ENCODE measurements at regions not wholly inside any gene's neighbourhood (a gene's known extent, or its start where the extent isn't known, plus 50 kb on each side); places are given as distances from the start of the nearest gene placed in this dataset.
A peak's percentile ranks its signal among the peaks of the same experiment; 100 is the strongest.

DNA sequence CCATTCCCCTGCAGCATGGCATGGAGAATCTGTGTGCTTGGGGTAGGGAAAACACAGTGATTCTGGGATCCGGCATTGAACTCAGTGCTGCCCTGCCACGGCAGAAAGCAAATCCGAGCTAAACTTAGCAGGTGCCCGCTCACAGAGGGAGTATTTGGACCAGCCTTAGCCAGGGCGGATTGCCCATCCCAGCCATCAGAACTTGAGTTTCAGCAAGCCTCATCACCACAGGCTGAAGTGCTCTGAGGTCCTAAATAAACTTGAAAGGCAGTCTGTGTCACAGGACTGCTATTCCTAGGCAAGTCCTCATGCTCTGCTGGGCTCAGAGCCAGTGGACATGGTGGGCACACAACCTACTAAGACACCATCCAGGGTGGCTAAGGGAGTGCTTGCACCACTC, 86.2 kb upstream of the YPEL5 start:
- ChIA-PET CTCF (no interaction called here), POLR2A (no interaction called here)
- Mint-ChIP-seq H3K9me3 (peaks cover 42% of the 10 kb centered on the region), H3K36me3 (peaks cover 6% of the 10 kb centered on the region; the same call in 1 of the 2 replicates), H3K4me3 (no peak overlapping the region), H3K4me1 (no peaks in the 10 kb centered on the region), H3K27me3 (ENCODE audit: low read depth) (no peaks in the 10 kb centered on the region), H3K27ac (no peak overlapping the region)
- TF ChIP-seq ELF4 (CRISPR knock-in tag; IDR thresholded peaks at IDR 0.05; ENCODE audit: low read depth) (no peak), ZNF317 (CRISPR knock-in tag; IDR thresholded peaks at IDR 0.05; ENCODE audit: borderline replicate concordance, low read depth) (no peak), SOX15 (CRISPR knock-in tag; IDR thresholded peaks at IDR 0.05) (no peak), ZMAT4 (CRISPR knock-in tag; IDR thresholded peaks at IDR 0.05) (no peak)
- ATAC-seq (no peak), DNase-seq (ENCODE audit: low spot score) (no peak)

DNA sequence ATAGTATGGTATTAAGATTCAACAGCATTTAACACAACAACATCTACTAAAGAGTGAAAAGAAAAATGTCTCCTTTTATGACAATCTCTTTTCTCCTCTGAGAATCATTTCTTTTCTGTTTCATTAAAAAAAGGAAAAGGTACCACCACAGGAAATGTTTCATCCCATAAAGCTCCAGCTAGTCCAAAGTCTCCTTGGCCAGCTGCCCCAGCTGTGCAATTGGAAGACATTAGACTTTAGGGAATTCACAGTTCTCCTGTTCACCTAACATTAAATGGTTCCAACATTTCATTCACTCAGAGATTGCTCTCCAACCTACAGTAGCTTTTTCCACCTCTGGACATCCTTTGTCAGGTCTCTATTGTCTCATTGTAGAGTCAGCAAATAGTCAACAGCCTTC, 78.7 kb upstream of the YPEL5 start:
- no peak for DNase-seq (ENCODE audit: low spot score)
- Mint-ChIP-seq H3K4me3 (no peak overlapping the region), H3K27me3 (ENCODE audit: low read depth) (0 out of 2 replicates have a peak, but pooled peaks cover 2% of the 10 kb centered on the region), H3K27ac (no peak overlapping the region), H3K9me3 (peaks cover 39% of the 10 kb centered on the region), H3K36me3 (peaks cover 13% of the 10 kb centered on the region; the same call in 1 of the 2 replicates), H3K4me1 (peaks cover 14% of the 10 kb centered on the region)
- POLR2A ChIA-PET, result no interaction called here
- no peak for TF ChIP-seq GABPB1 (CRISPR knock-in tag; IDR thresholded peaks at IDR 0.05)
- no peak for TF ChIP-seq ZBTB21 (CRISPR knock-in tag; IDR thresholded peaks at IDR 0.05; ENCODE audit: borderline replicate concordance)
- TF ChIP-seq, protein P1, sequence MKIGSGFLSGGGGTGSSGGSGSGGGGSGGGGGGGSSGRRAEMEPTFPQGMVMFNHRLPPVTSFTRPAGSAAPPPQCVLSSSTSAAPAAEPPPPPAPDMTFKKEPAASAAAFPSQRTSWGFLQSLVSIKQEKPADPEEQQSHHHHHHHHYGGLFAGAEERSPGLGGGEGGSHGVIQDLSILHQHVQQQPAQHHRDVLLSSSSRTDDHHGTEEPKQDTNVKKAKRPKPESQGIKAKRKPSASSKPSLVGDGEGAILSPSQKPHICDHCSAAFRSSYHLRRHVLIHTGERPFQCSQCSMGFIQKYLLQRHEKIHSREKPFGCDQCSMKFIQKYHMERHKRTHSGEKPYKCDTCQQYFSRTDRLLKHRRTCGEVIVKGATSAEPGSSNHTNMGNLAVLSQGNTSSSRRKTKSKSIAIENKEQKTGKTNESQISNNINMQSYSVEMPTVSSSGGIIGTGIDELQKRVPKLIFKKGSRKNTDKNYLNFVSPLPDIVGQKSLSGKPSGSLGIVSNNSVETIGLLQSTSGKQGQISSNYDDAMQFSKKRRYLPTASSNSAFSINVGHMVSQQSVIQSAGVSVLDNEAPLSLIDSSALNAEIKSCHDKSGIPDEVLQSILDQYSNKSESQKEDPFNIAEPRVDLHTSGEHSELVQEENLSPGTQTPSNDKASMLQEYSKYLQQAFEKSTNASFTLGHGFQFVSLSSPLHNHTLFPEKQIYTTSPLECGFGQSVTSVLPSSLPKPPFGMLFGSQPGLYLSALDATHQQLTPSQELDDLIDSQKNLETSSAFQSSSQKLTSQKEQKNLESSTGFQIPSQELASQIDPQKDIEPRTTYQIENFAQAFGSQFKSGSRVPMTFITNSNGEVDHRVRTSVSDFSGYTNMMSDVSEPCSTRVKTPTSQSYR (CRISPR knock-in tag; IDR thresholded peaks at IDR 0.05), result no peak
- no peak for TF ChIP-seq ZNF671 (CRISPR knock-in tag; IDR thresholded peaks at IDR 0.05)
- TF ChIP-seq HMGA2 (CRISPR knock-in tag; IDR thresholded peaks at IDR 0.05), result no peak
- CTCF ChIA-PET, result interaction anchor here (1.0 kb wide), 1 partner anchor 146 kb away, joined by 3 read pairs; the partner anchor contains the start of gene ALK
- ATAC-seq, result no peak

DNA sequence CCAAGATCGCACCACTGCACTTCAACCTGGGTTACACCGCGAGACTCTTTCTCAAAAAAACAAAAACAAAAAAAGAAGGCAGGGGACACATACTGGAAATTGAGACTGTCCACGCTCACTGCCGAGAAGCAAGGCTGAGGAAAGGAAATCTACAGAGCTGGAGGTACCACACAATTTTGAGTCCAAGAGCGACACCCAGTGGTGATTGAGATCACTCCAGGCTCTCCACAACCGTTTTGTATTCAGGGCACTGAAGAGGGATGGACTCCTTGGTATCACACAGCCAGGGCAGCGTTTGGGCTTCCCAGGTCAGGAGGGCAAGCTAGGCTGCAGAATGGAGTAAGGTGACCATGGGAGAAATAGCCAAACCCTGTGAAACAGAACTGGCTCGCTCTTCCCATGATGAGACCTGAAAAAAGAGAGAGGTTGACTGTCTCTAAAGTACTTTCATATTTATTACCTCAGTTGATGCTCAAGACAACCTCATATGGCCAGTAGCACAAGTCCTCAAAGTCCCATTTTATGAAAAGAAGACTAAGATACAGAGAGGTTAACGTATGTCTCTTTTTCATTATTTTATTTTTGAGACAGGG, 74.5 kb upstream of the YPEL5 start:
- TF ChIP-seq SP1 (CRISPR knock-in tag; conservative IDR thresholded peaks at IDR 0.05) (no peak), ERG (CRISPR knock-in tag; IDR thresholded peaks at IDR 0.05) (no peak), CTCF (IDR thresholded peaks at IDR 0.05) (peak; percentile 75)

GRCh38 chr2:30073523-30073922, 73.3 kb upstream of the YPEL5 start:
- H3K4me3 Mint-ChIP-seq, result no peak overlapping the region
- H3K27me3 Mint-ChIP-seq (ENCODE audit: low read depth), result no peaks in the 10 kb centered on the region
- no peaks in the 10 kb centered on the region for H3K9me3 Mint-ChIP-seq
- H3K27ac Mint-ChIP-seq, result no peak overlapping the region
- peaks cover 14% of the 10 kb centered on the region for H3K4me1 Mint-ChIP-seq
- H3K36me3 Mint-ChIP-seq, result no peaks in the 10 kb centered on the region
- no peak for ATAC-seq
- ChIA-PET POLR2A (no interaction called here), CTCF (interaction anchor here (4.1 kb wide), 1 partner anchor 152 kb away, joined by 42 read pairs; the partner anchor contains the start of gene ALK)
- DNase-seq (ENCODE audit: low spot score), result no peak
- no peak for TF ChIP-seq ZNF396 (CRISPR knock-in tag; IDR thresholded peaks at IDR 0.05; ENCODE audit: borderline replicate concordance)
- TF ChIP-seq TEAD1 (CRISPR knock-in tag; IDR thresholded peaks at IDR 0.05), result no peak
- TF ChIP-seq E2F5 (CRISPR knock-in tag; IDR thresholded peaks at IDR 0.05), result no peak
- TF ChIP-seq ZNF263 (CRISPR knock-in tag; IDR thresholded peaks at IDR 0.05; ENCODE audit: low read depth), result no peak
- TF ChIP-seq ZNF121 (CRISPR knock-in tag; IDR thresholded peaks at IDR 0.05), result no peak
- no peak for TF ChIP-seq SOX15 (CRISPR knock-in tag; IDR thresholded peaks at IDR 0.05)
- TF ChIP-seq KAT7 (CRISPR knock-in tag; IDR thresholded peaks at IDR 0.05; ENCODE audit: borderline replicate concordance), result no peak
- no peak for TF ChIP-seq FOXK1 (CRISPR knock-in tag; IDR thresholded peaks at IDR 0.05)
- TF ChIP-seq ATF3 (CRISPR knock-in tag; conservative IDR thresholded peaks at IDR 0.05), result no peak
- no peak for TF ChIP-seq ZNF423 (CRISPR knock-in tag; IDR thresholded peaks at IDR 0.05)
- no peak for TF ChIP-seq SMAD4 (CRISPR knock-in tag; IDR thresholded peaks at IDR 0.05)
- no peak for TF ChIP-seq ZNF232 (CRISPR knock-in tag; IDR thresholded peaks at IDR 0.05)

More for the DNA sequence above, 74.5 kb upstream of the YPEL5 start:
- peaks cover 14% of the 10 kb centered on the region for H3K4me1 Mint-ChIP-seq
- no peaks in the 10 kb centered on the region for H3K27me3 Mint-ChIP-seq (ENCODE audit: low read depth)
- DNase-seq (ENCODE audit: low spot score) (peak; percentile 81), ATAC-seq (peak; percentile 98)
- no peak overlapping the region for H3K4me3 Mint-ChIP-seq
- POLR2A ChIA-PET, result no interaction called here
- CTCF ChIA-PET, result interaction anchor here (0.6 to 4.1 kb wide), 14 partner anchors 10 to 1351 kb away, joined by 3 to 42 read pairs (median 3); partner anchors contain the start of genes ALK and YPEL5
- H3K27ac Mint-ChIP-seq, result no peak overlapping the region
- H3K36me3 Mint-ChIP-seq, result no peaks in the 10 kb centered on the region
- no peaks in the 10 kb centered on the region for H3K9me3 Mint-ChIP-seq

Measured in WTC11 (cell line).